Ovary (tissue), 3 donors: ENCODE measurements at regions not wholly inside any gene's neighbourhood (a gene's known extent, or its start where the extent isn't known, plus 50 kb on each side); places are given as distances from the start of the nearest gene placed in this dataset.

ENCODE experiments used
- CTCF ChIP-seq, 3 donors: fragments of 450-650 bp in 2 of 3; fragments of 200-600 bp in 1 of 3; IDR thresholded peaks; one replicate each; pipeline versions ENCODE4 v1.5.1 to v1.8.0; 2016 to 2022; ENCODE audit warnings: antibody characterized with exemption in 3 of 3, mild to moderate bottlenecking in 1 of 3
- POLR2A ChIP-seq: fragments of 450-650 bp; IDR thresholded peaks from one replicate; pipeline ENCODE4 v1.6.1; 2017; ENCODE audit warnings: antibody characterized with exemption, mild to moderate bottlenecking, moderate library complexity
- donor health status: DM: no; HTN: no; CAD: no.

- TF ChIP-seq CTCF (IDR thresholded peaks at IDR 0.05): no peak
- TF ChIP-seq POLR2A: no peak
Measured at GRCh38 chr4:175048111-175048784, 130.1 kb downstream of the ADAM29 start.
